Neural crest cell (in vitro differentiated cells): ENCODE measurements at regions not wholly inside any gene's neighbourhood (a gene's known extent, or its start where the extent isn't known, plus 50 kb on each side); places are given as distances from the start of the nearest gene placed in this dataset.
A peak's percentile ranks its signal among the peaks of the same experiment; 100 is the strongest.

Experiments
- DNase-seq: peaks from one replicate; pipeline ENCODE4 v3.0.0; 2021; ENCODE audit warnings: low read depth, mixed read lengths, low spot score
- H3K27ac Mint-ChIP-seq: one replicate; pipeline ENCODE4 v1.8.0; 2021; ENCODE audit warnings: mild to moderate bottlenecking, mixed read lengths; ENCODE audit not compliant: unreplicated experiment
- H3K27me3 Mint-ChIP-seq: 2 replicates; pipeline ENCODE4 v1.8.0; 2021; ENCODE audit warnings: low read depth, mild to moderate bottlenecking, mixed read lengths
- H3K36me3 Mint-ChIP-seq: 2 replicates; pipeline ENCODE4 v1.8.0; 2021; ENCODE audit warnings: low read depth, mild to moderate bottlenecking, mixed read lengths
- H3K4me1 Mint-ChIP-seq: 2 replicates; pipeline ENCODE4 v1.8.0; 2021; ENCODE audit warnings: mixed read lengths
- H3K4me3 Mint-ChIP-seq: one replicate; pipeline ENCODE4 v1.8.0; 2021; ENCODE audit warnings: mild to moderate bottlenecking, mixed read lengths
- H3K9me3 Mint-ChIP-seq: 2 replicates; pipeline ENCODE4 v1.8.0; 2021; ENCODE audit warnings: mixed read lengths
- TF ChIP-seq, protein P1 (sequence below): fragments of 200-600 bp; sonication (generic); conservative IDR thresholded peaks from 2 replicates; pipeline ENCODE4 v1.5.0; 2021; ENCODE audit warnings: antibody characterized with exemption, mild to moderate bottlenecking

DNA sequence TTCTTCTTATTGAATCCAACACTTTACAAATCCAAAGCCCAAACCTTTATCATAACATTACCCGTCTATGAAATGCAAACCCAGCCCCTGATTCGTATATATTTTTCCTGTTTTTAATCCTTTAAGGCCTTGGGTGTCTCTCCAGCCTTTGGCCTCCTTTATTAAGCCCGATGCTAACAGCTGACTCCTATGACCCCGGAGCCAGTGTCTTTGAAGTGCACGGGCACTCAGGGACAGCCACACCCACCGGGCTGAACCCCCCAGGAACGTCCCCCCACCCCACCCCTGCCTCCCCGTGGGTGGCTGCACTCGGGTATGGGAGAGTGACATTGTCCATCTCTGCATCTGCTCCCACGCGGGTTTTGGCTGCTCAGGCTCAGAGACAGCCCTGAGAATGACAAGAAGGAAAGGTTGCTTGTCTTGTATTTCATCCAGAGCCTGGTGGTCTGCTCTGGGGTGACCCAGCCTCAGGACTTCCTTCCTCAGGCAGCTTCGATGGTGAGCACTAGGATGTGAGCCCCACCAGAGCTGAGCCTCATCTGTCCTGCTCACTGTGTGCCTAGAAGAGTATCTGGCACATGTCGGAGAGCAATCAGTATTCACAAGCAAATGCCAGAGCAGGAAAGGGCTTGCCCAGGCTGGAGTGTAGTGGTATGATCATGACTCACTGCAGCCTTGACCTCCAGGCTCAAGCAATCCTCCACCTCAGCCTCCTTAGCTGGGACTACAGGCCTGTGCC is 210.4 kb downstream of the SKIDA1 start:
- peak overlapping the region; percentile 20 for H3K4me3 Mint-ChIP-seq
- peaks cover 55% of the 10 kb centered on the region for H3K4me1 Mint-ChIP-seq
- H3K27me3 Mint-ChIP-seq: no peaks in the 10 kb centered on the region
- H3K27ac Mint-ChIP-seq: peak overlapping the region; percentile 79
- H3K36me3 Mint-ChIP-seq: no peaks in the 10 kb centered on the region
- H3K9me3 Mint-ChIP-seq: peaks cover 5% of the 10 kb centered on the region
- DNase-seq: no peak
- TF ChIP-seq, protein P1, sequence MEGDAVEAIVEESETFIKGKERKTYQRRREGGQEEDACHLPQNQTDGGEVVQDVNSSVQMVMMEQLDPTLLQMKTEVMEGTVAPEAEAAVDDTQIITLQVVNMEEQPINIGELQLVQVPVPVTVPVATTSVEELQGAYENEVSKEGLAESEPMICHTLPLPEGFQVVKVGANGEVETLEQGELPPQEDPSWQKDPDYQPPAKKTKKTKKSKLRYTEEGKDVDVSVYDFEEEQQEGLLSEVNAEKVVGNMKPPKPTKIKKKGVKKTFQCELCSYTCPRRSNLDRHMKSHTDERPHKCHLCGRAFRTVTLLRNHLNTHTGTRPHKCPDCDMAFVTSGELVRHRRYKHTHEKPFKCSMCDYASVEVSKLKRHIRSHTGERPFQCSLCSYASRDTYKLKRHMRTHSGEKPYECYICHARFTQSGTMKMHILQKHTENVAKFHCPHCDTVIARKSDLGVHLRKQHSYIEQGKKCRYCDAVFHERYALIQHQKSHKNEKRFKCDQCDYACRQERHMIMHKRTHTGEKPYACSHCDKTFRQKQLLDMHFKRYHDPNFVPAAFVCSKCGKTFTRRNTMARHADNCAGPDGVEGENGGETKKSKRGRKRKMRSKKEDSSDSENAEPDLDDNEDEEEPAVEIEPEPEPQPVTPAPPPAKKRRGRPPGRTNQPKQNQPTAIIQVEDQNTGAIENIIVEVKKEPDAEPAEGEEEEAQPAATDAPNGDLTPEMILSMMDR: no peak

DNA sequence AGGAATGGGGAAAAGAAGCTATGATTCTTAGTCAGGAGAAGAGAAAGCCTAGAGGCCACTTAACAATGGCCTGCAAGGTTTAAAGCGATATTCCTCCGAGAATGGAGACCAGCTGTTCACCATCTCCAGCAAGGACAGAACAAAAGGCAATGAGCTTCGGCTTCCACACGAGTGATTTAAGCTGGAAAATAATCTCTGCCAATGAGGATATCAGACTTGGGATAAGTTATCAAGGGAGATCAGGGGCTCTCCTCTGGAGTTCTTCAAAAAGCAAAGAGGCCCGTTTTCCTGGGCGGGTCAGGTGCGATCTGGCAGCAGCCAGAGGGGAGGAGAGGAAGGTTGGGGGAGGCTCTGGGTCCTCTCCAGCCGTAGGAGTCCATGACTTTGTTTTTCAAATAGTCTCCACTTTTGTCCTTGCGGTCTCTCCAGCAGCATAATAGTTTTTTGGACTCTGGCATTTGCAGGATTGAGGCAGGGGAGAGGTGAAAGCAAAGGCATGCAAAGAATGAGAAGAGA is 211.3 kb downstream of the SKIDA1 start:
- TF ChIP-seq, protein P1: no peak
- no peak for DNase-seq
- peaks cover 50% of the 10 kb centered on the region for H3K4me1 Mint-ChIP-seq
- no peaks in the 10 kb centered on the region for H3K27me3 Mint-ChIP-seq
- peaks cover 5% of the 10 kb centered on the region for H3K9me3 Mint-ChIP-seq
- H3K4me3 Mint-ChIP-seq: peak overlapping the region; percentile 20
- H3K27ac Mint-ChIP-seq: peak overlapping the region; percentile 68
- no peaks in the 10 kb centered on the region for H3K36me3 Mint-ChIP-seq

DNA sequence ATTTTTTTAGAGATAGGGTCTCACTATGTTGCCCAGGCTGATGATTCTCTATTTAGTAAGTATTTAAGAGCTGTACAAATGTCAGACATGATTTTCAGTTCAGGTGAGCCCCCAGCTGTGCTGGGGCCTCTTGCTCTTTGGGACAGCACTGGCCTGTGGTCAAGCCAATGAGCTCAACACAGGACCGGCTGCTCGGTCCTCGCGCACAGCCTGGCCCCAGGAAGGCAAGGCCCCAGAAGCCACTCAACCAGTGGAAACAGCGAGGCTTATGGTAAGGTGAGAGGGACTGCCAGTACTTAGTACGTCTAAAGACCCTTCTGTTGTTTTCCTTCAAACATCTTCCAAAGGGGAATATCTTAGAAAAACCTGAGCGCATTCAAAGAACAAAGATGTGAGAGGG is 211.8 kb downstream of the SKIDA1 start:
- DNase-seq: no peak
- Mint-ChIP-seq H3K27me3 (no peaks in the 10 kb centered on the region), H3K27ac (peak overlapping the region; percentile 68), H3K4me1 (peaks cover 45% of the 10 kb centered on the region), H3K4me3 (peak overlapping the region; percentile 20), H3K36me3 (no peaks in the 10 kb centered on the region), H3K9me3 (peaks cover 5% of the 10 kb centered on the region)
- TF ChIP-seq, protein P1: no peak

DNA sequence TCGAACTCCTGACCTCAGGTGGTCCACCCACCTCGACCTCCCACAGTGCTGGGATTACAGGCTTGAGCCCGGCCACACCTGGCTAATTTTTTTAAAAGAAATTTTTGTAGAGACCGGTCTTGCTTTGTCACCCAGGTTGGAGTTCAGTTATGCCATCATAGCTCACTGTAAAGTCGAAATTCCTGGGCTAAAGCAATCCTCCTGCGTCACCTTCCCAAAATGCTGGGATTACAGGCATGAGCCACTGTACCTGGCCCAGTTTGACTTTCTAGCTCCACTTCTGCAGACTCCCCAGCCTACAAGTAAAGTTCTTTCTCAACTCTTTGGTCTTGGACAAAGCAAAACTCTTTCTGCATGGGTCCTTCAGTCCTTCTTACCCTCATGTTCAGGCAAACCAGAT is 214.1 kb downstream of the SKIDA1 start:
- no peak for DNase-seq
- TF ChIP-seq, protein P1: no peak
- H3K27ac Mint-ChIP-seq: no peak overlapping the region

DNA sequence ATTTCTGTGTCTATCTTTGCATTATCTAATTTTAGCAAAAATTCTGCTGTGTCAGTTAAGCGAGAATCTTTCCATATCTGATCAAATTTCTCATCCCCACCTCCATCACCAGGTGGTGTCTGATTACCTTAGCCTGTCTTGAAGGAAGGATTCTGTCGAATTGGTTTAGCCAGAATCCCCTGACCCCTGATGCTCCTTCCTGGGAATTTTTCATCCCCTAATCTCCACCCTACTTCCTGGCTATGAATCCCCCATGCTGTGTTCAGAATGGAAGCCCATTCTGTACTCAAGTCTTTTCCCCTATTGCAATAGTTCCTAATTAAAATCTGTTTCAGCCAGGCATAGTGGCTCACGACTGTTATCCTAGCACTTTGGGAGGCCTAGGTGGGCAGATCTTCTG is 216.1 kb downstream of the SKIDA1 start:
- Mint-ChIP-seq H3K4me3 (no peak overlapping the region), H3K27me3 (no peaks in the 10 kb centered on the region), H3K36me3 (no peaks in the 10 kb centered on the region), H3K9me3 (peaks cover 5% of the 10 kb centered on the region), H3K4me1 (peaks cover 18% of the 10 kb centered on the region), H3K27ac (no peak overlapping the region)
- TF ChIP-seq, protein P1: no peak
- DNase-seq: no peak

More for the DNA sequence above, 214.1 kb downstream of the SKIDA1 start:
- Mint-ChIP-seq H3K4me1 (peaks cover 34% of the 10 kb centered on the region), H3K9me3 (peaks cover 5% of the 10 kb centered on the region), H3K36me3 (no peaks in the 10 kb centered on the region), H3K27me3 (no peaks in the 10 kb centered on the region), H3K4me3 (no peak overlapping the region)
